ENCODE measurements at regions not wholly inside any gene's neighbourhood (a gene's known extent, or its start where the extent isn't known, plus 50 kb on each side); places are given as distances from the start of the nearest gene placed in this dataset.
"Not testable (repeated sequence)": the region's sequence is repeated elsewhere in the genome, so short reads cannot be mapped to it uniquely, and the experiment has no call there.

DNA sequence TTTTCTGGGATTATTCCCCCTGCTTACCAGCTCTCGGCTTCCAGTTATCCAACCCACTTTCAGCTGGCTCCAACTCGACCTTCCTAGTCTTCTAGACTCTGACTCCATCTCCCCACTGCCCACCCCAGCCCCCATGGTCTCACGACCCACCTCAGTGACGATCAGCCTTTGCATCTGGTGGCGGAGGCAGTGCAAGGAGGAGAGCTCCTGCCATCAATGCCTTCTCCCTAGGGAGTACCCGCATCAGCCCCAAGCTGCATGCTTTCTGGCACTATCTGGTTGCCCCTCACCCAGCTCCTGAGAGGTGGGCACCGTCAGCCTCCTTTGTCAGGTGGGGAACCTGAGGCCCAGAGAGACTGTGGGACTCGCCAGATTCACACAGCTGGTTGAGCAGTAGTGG lies 72.6 kb upstream of the RPL38 start:
- Histone ChIP-seq H3K4me3 (ENCODE audit: low read depth, low read length) (no peak overlapping the region), H3K4me1 (ENCODE audit: control insufficient read depth, insufficient read depth, low read length, poor library complexity, severe bottlenecking) (no peaks in the 10 kb centered on the region), H3K27me3 (ENCODE audit: control insufficient read depth, insufficient read depth, low read length) (peaks cover 3% of the 10 kb centered on the region), H3K27ac (ENCODE audit: insufficient read depth, low read length, poor library complexity, severe bottlenecking) (no peak overlapping the region), H3K9me3 (ENCODE audit: control insufficient read depth in 2 of 2, low read length in 2 of 2) (no peaks in the 10 kb centered on the region), H3K36me3 (ENCODE audit: control insufficient read depth, insufficient read depth, low read length) (no peaks in the 10 kb centered on the region)
- ATAC-seq (ENCODE audit: low read depth in 2 of 2) (no peak), DNase-seq (no peak)
- no peak overlapping the region for H3K4me3 Mint-ChIP-seq
- H3K4me1 Mint-ChIP-seq, result no peaks in the 10 kb centered on the region
- H3K9me3 Mint-ChIP-seq, result peaks cover 0 to 9% (median 0%) of the 10 kb centered on the region in 7 donors
- no peak overlapping the region for H3K27ac Mint-ChIP-seq
- peaks cover 32% of the 10 kb centered on the region for H3K27me3 Mint-ChIP-seq
- H3K36me3 Mint-ChIP-seq, result no peaks in the 10 kb centered on the region

DNA sequence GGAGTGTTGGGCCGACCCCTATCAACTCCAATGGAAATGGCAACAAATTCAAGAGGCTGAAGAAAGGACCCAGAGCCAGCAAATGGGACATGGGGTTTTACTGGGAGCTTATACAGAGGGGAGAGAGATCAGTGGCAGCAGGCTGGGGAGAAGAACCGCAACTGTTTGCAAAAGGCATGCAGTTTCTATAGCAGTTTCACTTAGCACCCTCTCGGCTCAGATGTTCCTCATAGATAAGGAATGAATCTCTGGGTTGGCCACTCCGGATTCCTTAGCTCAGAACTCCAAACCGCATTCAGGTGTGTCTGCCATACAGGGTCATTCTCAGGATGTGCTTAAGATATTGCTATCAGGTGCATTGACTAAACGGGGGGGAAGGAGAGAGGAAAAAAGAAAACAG lies 71.1 kb upstream of the RPL38 start:
- Mint-ChIP-seq H3K4me3 (peak overlapping the region in 1 of 4 donors; percentile 83), H3K9me3 (peaks cover 0 to 9% (median 0%) of the 10 kb centered on the region in 7 donors), H3K27me3 (peaks cover 36% of the 10 kb centered on the region), H3K36me3 (no peaks in the 10 kb centered on the region), H3K27ac (peak overlapping the region in 1 of 3 donors; percentile 14), H3K4me1 (no peaks in the 10 kb centered on the region)
- DNase-seq (no peak), ATAC-seq (ENCODE audit: low read depth in 2 of 2) (no peak)
- Histone ChIP-seq H3K36me3 (ENCODE audit: control insufficient read depth, insufficient read depth, low read length) (no peaks in the 10 kb centered on the region), H3K27ac (ENCODE audit: insufficient read depth, low read length, poor library complexity, severe bottlenecking) (no peak overlapping the region), H3K27me3 (ENCODE audit: control insufficient read depth, insufficient read depth, low read length) (peaks cover 3% of the 10 kb centered on the region), H3K4me1 (ENCODE audit: control insufficient read depth, insufficient read depth, low read length, poor library complexity, severe bottlenecking) (no peaks in the 10 kb centered on the region), H3K9me3 (ENCODE audit: control insufficient read depth in 2 of 2, low read length in 2 of 2) (no peaks in the 10 kb centered on the region), H3K4me3 (ENCODE audit: low read depth, low read length) (no peak overlapping the region)

DNA sequence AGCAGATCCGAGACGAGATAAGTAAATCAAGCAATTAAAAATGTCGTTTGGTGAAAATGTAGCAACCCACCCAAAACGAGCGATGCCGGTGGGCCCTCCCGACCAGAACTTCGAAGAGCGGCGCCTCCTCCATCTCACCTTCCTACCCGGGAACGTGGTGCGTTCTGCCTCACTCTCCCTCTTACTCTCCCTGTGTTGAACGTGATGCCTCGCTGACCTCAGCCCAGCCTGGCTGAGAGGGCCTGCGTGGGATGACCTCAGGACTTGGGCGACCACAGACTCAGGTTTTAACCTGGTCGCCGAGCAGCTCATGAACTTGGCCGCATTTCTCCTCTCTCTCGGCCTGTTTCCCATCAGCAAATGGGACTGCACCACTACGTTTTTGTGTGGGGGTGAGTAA lies 69.7 kb upstream of the RPL38 start:
- Mint-ChIP-seq H3K4me1 (no peaks in the 10 kb centered on the region), H3K9me3 (peaks cover 0 to 18% (median 0%) of the 10 kb centered on the region in 7 donors), H3K36me3 (no peaks in the 10 kb centered on the region), H3K4me3 (no peak overlapping the region), H3K27me3 (peaks cover 41% of the 10 kb centered on the region), H3K27ac (no peak overlapping the region)
- H3K27ac ChIP-seq (ENCODE audit: insufficient read depth, low read length, poor library complexity, severe bottlenecking), result no peak overlapping the region
- ATAC-seq (ENCODE audit: low read depth in 2 of 2) (no peak), DNase-seq (no peak)
- H3K4me3 ChIP-seq (ENCODE audit: low read depth, low read length), result no peak overlapping the region
- H3K36me3 ChIP-seq (ENCODE audit: control insufficient read depth, insufficient read depth, low read length), result no peaks in the 10 kb centered on the region
- H3K9me3 ChIP-seq (ENCODE audit: control insufficient read depth in 2 of 2, low read length in 2 of 2), result no peaks in the 10 kb centered on the region
- no peaks in the 10 kb centered on the region for H3K4me1 ChIP-seq (ENCODE audit: control insufficient read depth, insufficient read depth, low read length, poor library complexity, severe bottlenecking)
- peaks cover 8% of the 10 kb centered on the region for H3K27me3 ChIP-seq (ENCODE audit: control insufficient read depth, insufficient read depth, low read length)

DNA sequence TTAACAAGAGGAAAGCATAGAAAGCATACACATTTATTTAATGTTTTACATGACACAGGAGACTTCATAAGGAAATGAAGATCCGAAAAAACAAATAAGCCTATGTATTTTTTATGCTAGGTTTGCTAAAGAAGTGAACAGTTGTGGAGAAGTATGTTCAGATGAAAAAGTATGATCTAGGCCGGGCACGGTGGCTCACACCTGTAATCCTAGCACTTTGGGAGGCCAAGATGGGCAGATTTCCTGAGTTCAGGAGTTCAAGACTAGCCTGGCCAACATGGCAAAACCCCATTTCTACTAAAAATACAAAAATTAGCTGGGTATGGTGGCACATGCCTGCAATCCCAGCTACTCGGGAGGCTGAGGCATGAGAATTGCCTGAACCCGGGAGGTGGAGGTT lies 69.2 kb upstream of the RPL38 start:
- DNase-seq; H3K9me3 ChIP-seq (ENCODE audit: control insufficient read depth in 2 of 2, low read length in 2 of 2); H3K27me3 ChIP-seq (ENCODE audit: control insufficient read depth, insufficient read depth, low read length); H3K27ac Mint-ChIP-seq; H3K36me3 Mint-ChIP-seq; H3K4me1 Mint-ChIP-seq; H3K4me3 Mint-ChIP-seq; ATAC-seq (ENCODE audit: low read depth in 2 of 2); H3K27ac ChIP-seq (ENCODE audit: insufficient read depth, low read length, poor library complexity, severe bottlenecking); H3K4me1 ChIP-seq (ENCODE audit: control insufficient read depth, insufficient read depth, low read length, poor library complexity, severe bottlenecking); H3K4me3 ChIP-seq (ENCODE audit: low read depth, low read length); H3K36me3 ChIP-seq (ENCODE audit: control insufficient read depth, insufficient read depth, low read length): not testable (repeated sequence)
- Mint-ChIP-seq H3K27me3 (peaks cover 41% of the 10 kb centered on the region), H3K9me3 (peaks cover 0 to 18% (median 3%) of the 10 kb centered on the region in 7 donors)

DNA sequence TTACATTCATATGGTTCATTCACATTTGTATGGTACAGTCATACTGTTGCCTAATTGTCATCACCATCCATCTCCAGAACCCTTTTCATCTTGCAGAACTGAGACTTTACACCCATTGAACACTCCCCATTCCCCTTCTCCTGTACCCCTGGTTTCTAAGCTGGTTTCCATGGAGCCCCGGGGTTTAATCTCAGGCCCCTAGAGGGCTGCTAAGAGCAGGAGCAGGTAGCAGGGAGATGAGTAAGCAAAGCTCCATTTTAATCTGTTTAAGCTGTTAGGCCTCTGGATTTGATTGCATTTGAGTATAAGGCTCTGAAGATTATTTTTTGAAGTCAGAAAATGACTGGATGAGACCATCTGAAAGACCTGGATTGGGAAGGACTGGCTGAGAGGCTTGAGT lies 68.5 kb upstream of the RPL38 start:
- no peak for ATAC-seq (ENCODE audit: low read depth in 2 of 2)
- peaks cover 41% of the 10 kb centered on the region for H3K27me3 Mint-ChIP-seq
- no peaks in the 10 kb centered on the region for H3K36me3 Mint-ChIP-seq
- peaks cover 0 to 18% (median 4%) of the 10 kb centered on the region in 7 donors for H3K9me3 Mint-ChIP-seq
- H3K27ac ChIP-seq (ENCODE audit: insufficient read depth, low read length, poor library complexity, severe bottlenecking), result no peak overlapping the region
- no peak overlapping the region for H3K4me3 Mint-ChIP-seq
- H3K4me3 ChIP-seq (ENCODE audit: low read depth, low read length), result no peak overlapping the region
- H3K4me1 ChIP-seq (ENCODE audit: control insufficient read depth, insufficient read depth, low read length, poor library complexity, severe bottlenecking), result no peaks in the 10 kb centered on the region
- no peaks in the 10 kb centered on the region for H3K9me3 ChIP-seq (ENCODE audit: control insufficient read depth in 2 of 2, low read length in 2 of 2)
- no peaks in the 10 kb centered on the region for H3K4me1 Mint-ChIP-seq
- H3K27me3 ChIP-seq (ENCODE audit: control insufficient read depth, insufficient read depth, low read length), result peaks cover 8% of the 10 kb centered on the region
- H3K27ac Mint-ChIP-seq, result no peak overlapping the region
- H3K36me3 ChIP-seq (ENCODE audit: control insufficient read depth, insufficient read depth, low read length), result no peaks in the 10 kb centered on the region
- DNase-seq, result no peak

DNA sequence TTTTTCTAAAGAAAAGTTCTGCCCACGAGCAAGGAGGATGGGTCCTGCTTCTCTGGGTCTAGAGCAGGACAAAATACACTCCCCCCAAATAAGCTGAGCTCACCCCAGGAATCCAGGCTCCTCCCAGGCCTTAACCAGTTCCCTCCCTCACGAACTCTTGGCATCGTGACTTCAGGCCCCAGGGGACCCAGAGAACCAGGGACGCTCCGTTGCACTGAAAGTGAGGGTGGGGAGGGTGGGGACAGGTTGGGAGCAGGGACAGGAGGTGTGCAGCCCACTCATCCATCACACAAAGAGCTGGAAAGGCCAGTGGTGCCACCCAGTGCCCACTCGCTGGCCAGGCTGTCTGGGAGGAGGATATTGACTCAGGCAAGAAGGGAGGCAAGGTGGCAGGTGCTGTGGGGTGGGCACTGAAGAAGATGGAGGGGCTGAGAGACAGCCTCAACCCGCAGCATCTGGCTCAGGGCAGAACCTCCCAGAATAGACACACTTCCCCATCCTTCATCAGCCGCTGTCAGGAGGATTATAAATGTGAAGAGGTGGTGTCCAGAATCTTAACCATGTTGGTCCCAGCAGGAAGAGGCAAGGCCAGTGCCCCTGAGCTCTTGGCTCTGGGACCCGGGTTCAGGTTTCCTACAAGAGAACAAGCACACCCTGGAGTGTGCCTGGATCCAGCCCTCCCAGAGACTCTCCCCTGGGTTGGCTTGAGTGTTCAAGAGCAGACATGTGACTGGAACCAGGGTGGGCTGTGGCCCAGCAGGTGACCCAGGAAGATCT lies 67.9 kb upstream of the RPL38 start:
- H3K27ac Mint-ChIP-seq, result no peak overlapping the region
- peaks cover 41% of the 10 kb centered on the region for H3K27me3 Mint-ChIP-seq
- peaks cover 0 to 19% (median 5%) of the 10 kb centered on the region in 7 donors for H3K9me3 Mint-ChIP-seq
- H3K4me1 Mint-ChIP-seq, result no peaks in the 10 kb centered on the region
- ATAC-seq (ENCODE audit: low read depth in 2 of 2), result no peak
- no peak overlapping the region for H3K4me3 Mint-ChIP-seq
- Histone ChIP-seq H3K27me3 (ENCODE audit: control insufficient read depth, insufficient read depth, low read length) (peaks cover 8% of the 10 kb centered on the region), H3K9me3 (ENCODE audit: control insufficient read depth in 2 of 2, low read length in 2 of 2) (no peaks in the 10 kb centered on the region), H3K36me3 (ENCODE audit: control insufficient read depth, insufficient read depth, low read length) (no peaks in the 10 kb centered on the region), H3K27ac (ENCODE audit: insufficient read depth, low read length, poor library complexity, severe bottlenecking) (no peak overlapping the region), H3K4me1 (ENCODE audit: control insufficient read depth, insufficient read depth, low read length, poor library complexity, severe bottlenecking) (no peaks in the 10 kb centered on the region), H3K4me3 (ENCODE audit: low read depth, low read length) (no peak overlapping the region)
- H3K36me3 Mint-ChIP-seq, result no peaks in the 10 kb centered on the region
- no peak for DNase-seq

DNA sequence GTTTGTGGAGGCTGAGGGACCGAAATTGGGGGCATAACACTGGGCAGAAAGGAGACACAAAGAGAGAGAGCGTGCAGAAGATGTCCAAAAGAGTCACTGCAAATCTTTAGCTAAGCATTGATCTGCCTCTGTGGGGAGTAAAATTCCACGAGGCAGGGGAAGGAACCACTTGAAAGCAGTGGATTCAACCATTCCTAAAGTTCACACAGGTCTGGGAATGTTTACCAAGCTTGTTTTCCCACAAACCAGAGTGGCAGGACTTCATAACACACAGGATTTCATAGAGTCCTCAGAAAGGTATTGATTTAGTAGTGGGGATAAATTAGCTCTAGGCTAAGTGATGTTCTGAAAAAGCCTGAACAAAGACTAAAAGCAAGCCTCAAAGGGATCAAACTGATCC lies 66.1 kb upstream of the RPL38 start:
- Histone ChIP-seq H3K27me3 (ENCODE audit: control insufficient read depth, insufficient read depth, low read length) (peaks cover 8% of the 10 kb centered on the region), H3K9me3 (ENCODE audit: control insufficient read depth in 2 of 2, low read length in 2 of 2) (peaks cover 2 to 14% of the 10 kb centered on the region in 2 experiments), H3K4me1 (ENCODE audit: control insufficient read depth, insufficient read depth, low read length, poor library complexity, severe bottlenecking) (no peaks in the 10 kb centered on the region), H3K27ac (ENCODE audit: insufficient read depth, low read length, poor library complexity, severe bottlenecking) (no peak overlapping the region), H3K4me3 (ENCODE audit: low read depth, low read length) (no peak overlapping the region), H3K36me3 (ENCODE audit: control insufficient read depth, insufficient read depth, low read length) (no peaks in the 10 kb centered on the region)
- H3K4me1 Mint-ChIP-seq, result no peaks in the 10 kb centered on the region
- H3K27me3 Mint-ChIP-seq, result peaks cover 32% of the 10 kb centered on the region
- DNase-seq (no peak), ATAC-seq (ENCODE audit: low read depth in 2 of 2) (no peak)
- peaks cover 0 to 27% (median 7%) of the 10 kb centered on the region in 7 donors for H3K9me3 Mint-ChIP-seq
- no peak overlapping the region for H3K4me3 Mint-ChIP-seq
- H3K27ac Mint-ChIP-seq, result no peak overlapping the region
- H3K36me3 Mint-ChIP-seq, result no peaks in the 10 kb centered on the region

DNA sequence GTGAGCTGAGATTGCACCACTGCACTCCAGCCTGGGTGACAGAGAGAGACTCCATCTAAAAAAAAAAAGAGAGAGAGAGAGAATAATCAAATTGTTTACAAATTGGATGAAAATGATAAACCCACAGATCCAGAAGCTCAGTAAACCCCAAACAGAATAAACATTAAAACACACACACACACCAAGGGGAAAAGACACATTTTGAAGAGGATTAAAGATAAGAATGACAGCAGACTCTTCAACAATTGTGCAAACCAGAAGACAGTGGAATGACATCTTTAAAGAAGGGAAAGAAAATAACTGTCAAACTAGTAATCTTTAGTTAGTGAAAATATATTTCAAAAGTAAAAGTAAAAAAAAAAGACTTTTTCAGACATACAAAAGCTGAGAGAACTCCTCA lies 64.4 kb upstream of the RPL38 start:
- Mint-ChIP-seq H3K4me3 (no peak overlapping the region), H3K27me3 (peaks cover 18% of the 10 kb centered on the region), H3K27ac (no peak overlapping the region), H3K36me3 (no peaks in the 10 kb centered on the region), H3K9me3 (peaks cover 0 to 44% (median 13%) of the 10 kb centered on the region in 7 donors), H3K4me1 (no peaks in the 10 kb centered on the region)
- H3K4me1 ChIP-seq (ENCODE audit: control insufficient read depth, insufficient read depth, low read length, poor library complexity, severe bottlenecking), result no peaks in the 10 kb centered on the region
- H3K9me3 ChIP-seq (ENCODE audit: control insufficient read depth in 2 of 2, low read length in 2 of 2), result peaks cover 18 to 29% of the 10 kb centered on the region in 2 experiments
- H3K36me3 ChIP-seq (ENCODE audit: control insufficient read depth, insufficient read depth, low read length), result no peaks in the 10 kb centered on the region
- no peak for ATAC-seq (ENCODE audit: low read depth in 2 of 2)
- H3K4me3 ChIP-seq (ENCODE audit: low read depth, low read length), result no peak overlapping the region
- no peak for DNase-seq
- H3K27ac ChIP-seq (ENCODE audit: insufficient read depth, low read length, poor library complexity, severe bottlenecking), result no peak overlapping the region
- peaks cover 8% of the 10 kb centered on the region for H3K27me3 ChIP-seq (ENCODE audit: control insufficient read depth, insufficient read depth, low read length)
